ENCODE measurements at regions not wholly inside any gene's neighbourhood (a gene's known extent, or its start where the extent isn't known, plus 50 kb on each side); places are given as distances from the start of the nearest gene placed in this dataset.

- Mint-ChIP-seq H3K4me3 (no peak overlapping the region), H3K9me3 (no peaks in the 10 kb centered on the region), H3K27me3 (ENCODE audit: insufficient read depth) (no peaks in the 10 kb centered on the region; the same call in 1 of the 2 replicates), H3K4me1 (ENCODE audit: low read depth) (peaks cover 14% of the 10 kb centered on the region), H3K36me3 (ENCODE audit: low read depth) (no peaks in the 10 kb centered on the region), H3K27ac (no peak overlapping the region)
- no peak for TF ChIP-seq CTCF (IDR thresholded peaks at IDR 0.05)
- DNase-seq, result no peak
Measured at GRCh38 chr2:190805126-190805525, 75.5 kb upstream of the GLS start.

GRCh38 chr2:190805843-190806242 is 74.8 kb upstream of the GLS start:
- no peak overlapping the region for H3K4me3 Mint-ChIP-seq
- no peak for TF ChIP-seq CTCF (IDR thresholded peaks at IDR 0.05)
- H3K36me3 Mint-ChIP-seq (ENCODE audit: low read depth), result no peaks in the 10 kb centered on the region
- no peaks in the 10 kb centered on the region for H3K9me3 Mint-ChIP-seq
- no peak overlapping the region for H3K27ac Mint-ChIP-seq
- no peaks in the 10 kb centered on the region; the same call in 1 of the 2 replicates for H3K27me3 Mint-ChIP-seq (ENCODE audit: insufficient read depth)
- no peak for DNase-seq
- peaks cover 18% of the 10 kb centered on the region for H3K4me1 Mint-ChIP-seq (ENCODE audit: low read depth)

- TF ChIP-seq CTCF (IDR thresholded peaks at IDR 0.05), result no peak
- no peak for DNase-seq
- H3K4me3 Mint-ChIP-seq, result no peak overlapping the region
- H3K27ac Mint-ChIP-seq, result no peak overlapping the region
- H3K4me1 Mint-ChIP-seq (ENCODE audit: low read depth), result peaks cover 33% of the 10 kb centered on the region
- no peaks in the 10 kb centered on the region for H3K9me3 Mint-ChIP-seq
- H3K36me3 Mint-ChIP-seq (ENCODE audit: low read depth), result no peaks in the 10 kb centered on the region
- no peaks in the 10 kb centered on the region; the same call in 1 of the 2 replicates for H3K27me3 Mint-ChIP-seq (ENCODE audit: insufficient read depth)
Measured at GRCh38 chr2:190807886-190808285, 72.7 kb upstream of the GLS start.

DNA sequence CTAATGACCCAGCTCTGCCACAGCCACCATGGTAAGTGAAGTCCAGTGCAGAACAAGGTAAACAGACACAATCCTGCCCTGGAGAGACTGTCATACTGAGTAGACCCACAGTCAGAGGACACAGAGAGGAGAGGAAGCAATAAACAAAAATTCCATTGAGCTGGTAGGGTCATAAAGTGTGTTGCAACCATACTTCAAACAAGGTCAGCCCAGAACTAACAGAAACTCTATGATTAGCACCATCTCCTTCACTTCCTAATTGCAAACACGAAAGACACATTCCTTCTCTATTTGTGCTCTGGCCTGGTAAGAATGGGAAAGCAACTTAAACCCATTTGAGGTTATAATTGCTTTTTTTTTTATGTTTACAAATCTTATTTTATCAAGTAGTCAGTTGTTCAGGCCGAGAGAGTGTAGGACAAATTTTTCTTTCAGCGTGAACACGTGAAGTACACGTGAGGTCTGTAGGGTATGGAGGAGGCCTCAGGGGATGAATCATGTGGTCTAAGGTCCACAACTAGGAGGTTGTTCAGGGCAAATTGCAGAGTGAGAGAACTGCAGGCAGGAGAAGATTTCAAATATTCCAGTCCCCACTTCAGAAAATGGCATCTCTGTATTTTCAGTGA is 71.4 kb upstream of the GLS start:
- Mint-ChIP-seq H3K4me3 (no peak overlapping the region), H3K4me1 (ENCODE audit: low read depth) (peaks cover 47% of the 10 kb centered on the region), H3K9me3 (no peaks in the 10 kb centered on the region), H3K27me3 (ENCODE audit: insufficient read depth) (no peaks in the 10 kb centered on the region; the same call in 1 of the 2 replicates), H3K36me3 (ENCODE audit: low read depth) (no peaks in the 10 kb centered on the region), H3K27ac (no peak overlapping the region)
- DNase-seq, result no peak
- no peak for TF ChIP-seq CTCF (IDR thresholded peaks at IDR 0.05)

DNA sequence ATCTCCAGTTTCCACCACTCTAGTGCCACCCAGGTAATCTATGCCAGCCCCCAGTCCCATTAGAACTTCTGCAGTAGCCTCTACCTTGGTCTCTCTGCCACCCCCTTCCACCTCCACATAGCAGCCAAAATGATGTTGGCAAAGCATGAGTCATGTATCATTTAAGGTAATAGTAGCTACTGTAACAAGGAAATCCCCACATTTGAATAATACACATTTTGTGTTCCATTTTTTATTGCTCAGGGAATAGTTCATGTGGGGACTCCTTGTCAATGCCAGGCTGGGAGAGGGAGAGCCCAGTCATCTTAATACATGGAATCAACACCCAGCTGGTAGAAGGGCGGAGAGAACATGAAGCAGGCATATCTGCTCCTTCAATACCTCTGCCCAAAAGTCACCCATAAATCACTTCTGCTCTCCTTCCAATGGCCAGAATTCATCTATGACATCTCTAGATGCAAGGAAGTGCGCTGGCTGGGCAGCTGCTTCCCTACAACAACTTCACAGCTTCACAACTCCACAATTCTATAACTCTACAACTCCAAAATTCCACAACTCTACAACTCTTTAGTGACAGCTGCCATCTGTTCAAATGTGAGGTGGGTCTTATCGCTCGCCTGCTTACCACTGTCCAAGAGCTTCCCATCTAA is 70.6 kb upstream of the GLS start:
- H3K4me1 Mint-ChIP-seq (ENCODE audit: low read depth), result peaks cover 49% of the 10 kb centered on the region

More for the DNA sequence above, 70.6 kb upstream of the GLS start:
- Mint-ChIP-seq H3K27me3 (ENCODE audit: insufficient read depth) (no peaks in the 10 kb centered on the region; the same call in 1 of the 2 replicates), H3K36me3 (ENCODE audit: low read depth) (no peaks in the 10 kb centered on the region), H3K27ac (no peak overlapping the region), H3K9me3 (no peaks in the 10 kb centered on the region), H3K4me3 (no peak overlapping the region)
- DNase-seq, result no peak
- TF ChIP-seq CTCF (IDR thresholded peaks at IDR 0.05), result no peak
